HK-2 (cell line): ENCODE measurements at regions not wholly inside any gene's neighbourhood (a gene's known extent, or its start where the extent isn't known, plus 50 kb on each side); places are given as distances from the start of the nearest gene placed in this dataset.
"Not testable (repeated sequence)": the region's sequence is repeated elsewhere in the genome, so short reads cannot be mapped to it uniquely, and the experiment has no call there.

Experiments
- DNase-seq: peaks from one replicate; pipeline ENCODE4 v3.0.0-alpha.2; 2018; ENCODE audit not compliant: unreplicated experiment

DNA sequence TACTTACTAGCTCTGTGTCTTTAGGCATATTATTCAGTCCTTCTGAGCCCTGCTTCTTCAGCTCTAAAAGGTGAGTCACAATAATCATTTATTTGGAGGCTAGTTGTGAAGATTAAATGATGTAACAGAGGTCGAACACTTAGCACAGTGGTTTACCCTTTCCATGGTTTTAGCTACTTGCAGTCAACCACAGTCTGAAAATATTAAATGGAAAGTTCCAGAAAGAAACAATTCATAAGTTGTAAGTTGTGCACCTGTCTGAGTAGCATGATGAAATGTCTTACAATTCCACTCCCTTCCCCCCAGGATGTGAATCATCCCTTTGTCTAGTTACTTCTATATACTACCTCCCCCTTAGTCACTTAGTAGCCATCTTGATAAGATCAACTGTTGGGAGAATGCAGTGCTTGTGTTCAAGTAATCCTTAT is 217.6 kb upstream of the THUMPD2 start:
- DNase-seq, result no peak

- no peak for DNase-seq
These were observed 216.1 kb upstream of the THUMPD2 start for GRCh38 chr2:39995005-39995737.

DNA sequence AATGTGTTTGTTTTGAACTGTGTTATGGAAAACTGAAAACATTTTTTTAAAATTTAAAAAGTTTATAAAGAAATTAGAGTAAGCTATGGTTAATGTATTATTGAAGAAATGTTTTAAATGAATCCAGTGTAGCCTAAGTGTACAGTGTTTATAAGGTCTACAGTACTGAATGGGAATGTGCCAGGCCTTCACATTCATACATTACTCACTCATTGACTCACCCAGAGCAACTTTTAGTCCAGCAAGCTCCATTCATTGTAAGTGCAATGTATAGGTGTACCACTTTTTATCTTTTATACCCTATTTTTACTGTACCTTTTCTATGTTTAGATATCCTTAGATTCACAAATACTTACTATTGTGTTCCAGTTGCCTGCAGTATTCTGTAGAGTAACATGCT is 215.1 kb upstream of the THUMPD2 start:
- DNase-seq, result no peak

DNA sequence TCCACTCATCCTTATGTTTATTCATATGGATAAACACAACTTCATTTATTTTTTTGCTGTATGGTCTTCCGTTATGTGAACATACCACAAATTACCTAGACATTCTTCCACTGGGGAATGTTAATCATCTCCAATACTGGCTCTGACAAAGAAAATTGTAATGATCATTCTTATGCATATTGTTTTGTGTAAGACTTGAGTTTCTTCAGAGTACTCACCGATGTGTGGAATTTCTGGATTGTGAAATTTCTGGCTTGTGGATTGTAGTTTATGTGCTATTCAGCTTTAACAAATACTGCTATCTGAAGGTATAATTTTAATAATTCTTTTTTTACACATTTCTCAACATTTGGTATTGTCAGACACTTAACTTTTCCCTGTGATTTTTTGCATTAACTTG is 212.2 kb upstream of the THUMPD2 start:
- DNase-seq, result no peak

GRCh38 chr2:39990335-39990900 is 211.4 kb upstream of the THUMPD2 start:
- DNase-seq, result no peak

- DNase-seq, result no peak
These were observed 210.8 kb upstream of the THUMPD2 start for GRCh38 chr2:39989888-39990287.

GRCh38 chr2:39981883-39982311 is 202.8 kb upstream of the THUMPD2 start:
- no peak for DNase-seq

DNA sequence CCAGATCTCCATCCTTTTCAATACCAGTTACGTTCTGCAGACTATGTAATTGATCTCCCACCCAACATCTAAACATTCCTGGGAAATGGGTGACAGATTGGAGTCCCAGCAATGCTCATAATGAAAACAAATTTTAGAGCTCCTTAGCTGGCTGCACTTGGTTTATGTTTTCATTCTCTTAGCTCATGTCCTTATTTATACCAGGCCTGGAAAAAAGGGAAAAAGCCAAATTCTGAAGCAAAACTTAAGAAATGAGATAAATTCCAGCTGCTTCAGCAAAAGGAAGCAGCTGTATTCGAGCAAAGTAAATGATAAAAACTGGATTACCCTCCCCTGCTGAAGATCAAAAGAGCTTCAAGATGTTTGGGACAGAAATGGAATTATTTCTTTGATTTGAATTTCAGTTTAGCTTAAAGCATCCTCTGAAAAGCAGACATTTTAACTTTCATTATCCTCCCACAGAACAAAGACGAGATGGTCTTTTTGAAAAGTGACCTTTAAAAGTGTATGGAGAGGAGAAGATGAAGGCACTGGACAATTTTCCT is 196.5 kb upstream of the THUMPD2 start:
- DNase-seq, result no peak

DNA sequence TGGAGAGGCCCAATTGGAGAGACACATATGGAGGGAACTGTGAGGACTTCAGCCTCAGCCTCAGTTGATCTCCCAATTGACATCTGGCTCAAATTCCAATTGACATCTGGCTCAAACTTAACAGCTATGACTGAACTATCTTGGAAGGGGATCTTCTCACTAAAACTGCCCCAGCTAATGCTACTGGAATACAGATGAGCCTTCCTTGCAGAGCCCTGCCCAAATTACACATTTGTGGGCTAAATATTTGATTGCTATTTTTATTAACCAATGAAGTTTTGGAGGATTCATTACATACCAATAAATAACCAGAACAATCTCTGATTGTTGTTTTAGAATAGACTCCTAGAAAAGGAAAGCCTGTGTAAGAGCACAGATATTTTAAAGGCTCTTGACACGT is 189.0 kb upstream of the THUMPD2 start:
- DNase-seq, result no peak

GRCh38 chr2:39960681-39961080 is 181.6 kb upstream of the THUMPD2 start:
- DNase-seq, result not testable (repeated sequence)

- no peak for DNase-seq
These were observed 175.3 kb upstream of the THUMPD2 start for GRCh38 chr2:39954346-39954745.

GRCh38 chr2:39949131-39949530 is 170.1 kb upstream of the THUMPD2 start:
- no peak for DNase-seq

GRCh38 chr2:39948016-39948719 is 169.1 kb upstream of the THUMPD2 start:
- no peak for DNase-seq

- no peak for DNase-seq
These were observed 168.4 kb upstream of the THUMPD2 start for GRCh38 chr2:39947294-39948015.

GRCh38 chr2:39942950-39943349 is 163.9 kb upstream of the THUMPD2 start:
- DNase-seq, result no peak

DNA sequence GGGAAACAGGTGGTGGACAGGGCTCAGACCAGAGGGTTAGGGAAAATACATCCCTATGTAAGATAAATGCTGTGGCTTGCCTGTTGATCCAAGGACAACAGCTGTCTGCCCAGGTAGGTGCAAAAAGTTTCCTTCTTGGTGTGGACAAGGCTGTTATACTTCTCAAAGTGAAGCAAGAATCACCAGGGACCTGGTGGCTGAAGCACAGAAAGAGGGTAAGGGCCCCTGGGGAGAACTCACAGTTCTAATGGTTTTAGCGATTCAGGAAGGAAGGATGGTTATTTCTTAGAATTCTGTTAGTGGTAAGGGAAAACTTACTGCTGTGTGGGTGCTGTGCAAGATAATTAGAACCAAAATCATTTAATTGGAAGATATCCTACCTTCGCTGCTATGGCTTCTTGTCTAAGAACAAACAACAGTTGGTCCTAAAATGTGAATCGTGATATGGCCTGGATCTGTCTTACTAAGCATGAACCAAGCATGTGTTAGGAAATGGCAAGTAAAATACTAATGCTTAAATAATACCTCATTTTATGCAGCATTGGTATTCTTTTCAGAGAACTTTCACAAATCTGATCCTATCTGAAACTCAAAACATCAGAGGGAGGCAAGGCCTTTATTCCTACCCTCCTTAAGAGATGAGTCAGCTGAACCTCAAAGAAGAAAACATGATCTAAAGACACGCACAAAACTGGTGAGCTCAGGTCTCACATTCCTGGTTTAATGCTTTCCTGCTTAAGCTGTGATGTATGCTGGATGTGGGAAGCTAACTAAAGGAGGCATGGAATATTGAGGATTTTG is 159.2 kb upstream of the THUMPD2 start:
- no peak for DNase-seq

DNA sequence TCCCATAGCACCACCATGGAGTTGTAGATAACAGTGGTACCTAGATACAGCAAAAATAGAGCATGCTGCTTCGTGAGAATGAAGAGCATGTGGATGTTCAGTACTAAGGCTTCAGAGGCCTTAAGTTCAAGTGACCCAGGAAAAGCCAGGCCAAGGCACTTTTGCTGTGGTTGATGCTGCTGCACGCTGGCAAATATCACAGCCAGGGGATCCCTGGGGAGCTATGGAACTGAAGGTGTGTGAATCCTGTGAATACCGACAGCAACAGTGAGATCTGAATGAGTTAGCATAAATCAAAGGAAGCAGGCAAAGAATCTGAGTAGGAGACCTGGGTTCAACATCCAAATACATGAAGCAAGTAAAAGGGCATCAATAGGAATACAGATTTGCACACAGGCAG is 158.6 kb upstream of the THUMPD2 start:
- no peak for DNase-seq

GRCh38 chr2:39934851-39935250 is 155.8 kb upstream of the THUMPD2 start:
- DNase-seq, result no peak

DNA sequence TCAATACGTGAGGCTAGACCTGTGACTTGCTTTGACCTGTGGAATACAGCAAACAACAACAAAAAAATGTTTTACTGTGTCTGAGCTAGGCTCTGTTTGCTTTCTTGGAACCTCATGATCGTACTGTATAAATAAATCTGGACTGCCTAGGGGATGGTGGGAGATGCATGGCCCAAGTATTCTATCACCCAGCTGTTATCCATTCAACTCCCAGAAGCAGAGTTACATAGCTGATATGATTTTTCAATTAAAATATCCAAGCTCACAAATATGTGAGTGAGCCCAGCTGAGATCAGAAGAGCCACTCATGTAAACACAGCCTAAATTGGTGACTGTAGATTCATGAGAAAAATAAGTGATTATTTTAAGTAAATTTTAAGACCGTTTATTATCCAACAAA is 154.1 kb upstream of the THUMPD2 start:
- no peak for DNase-seq

- no peak for DNase-seq
These were observed 153.1 kb upstream of the THUMPD2 start for GRCh38 chr2:39932198-39932597.

DNA sequence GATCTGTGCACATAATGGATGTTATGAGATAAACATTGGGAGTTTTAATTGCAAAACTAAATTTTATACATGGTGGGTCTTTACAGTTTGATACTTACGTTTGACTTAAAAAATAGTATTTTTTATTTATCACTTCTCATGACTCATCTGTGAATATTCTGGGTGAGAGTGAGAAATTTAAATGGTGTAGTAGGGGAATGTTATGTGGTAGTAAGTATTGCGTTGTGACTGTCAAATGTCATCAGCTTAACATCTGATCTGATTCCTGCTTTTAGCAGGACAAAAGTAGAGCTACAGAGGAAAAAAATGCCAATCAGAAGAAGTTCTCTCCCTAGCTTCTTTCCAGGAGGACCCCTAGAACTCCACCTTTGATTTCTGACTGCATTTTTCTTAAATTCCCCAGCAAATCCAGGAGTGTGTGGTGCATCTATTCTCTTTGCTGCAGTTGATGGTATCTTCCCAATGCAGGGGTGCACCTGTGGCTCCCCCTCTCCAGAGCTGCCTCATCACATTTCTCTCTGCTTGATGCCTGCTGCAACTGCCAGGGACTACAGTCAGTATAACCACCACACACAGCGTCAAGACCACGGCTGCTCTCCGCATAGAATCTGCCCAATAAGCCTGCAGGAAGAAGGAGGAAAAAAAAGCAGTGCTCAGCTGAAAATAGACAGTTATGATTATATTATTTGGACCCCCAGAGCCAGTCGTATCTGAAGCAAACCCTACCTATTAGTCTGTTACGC is 151.3 kb upstream of the THUMPD2 start:
- DNase-seq, result no peak
